WTC11 (cell line): ENCODE measurements at regions not wholly inside any gene's neighbourhood (a gene's known extent, or its start where the extent isn't known, plus 50 kb on each side); places are given as distances from the start of the nearest gene placed in this dataset.

Source experiments
- ATAC-seq: fragments of 200-7000 bp; cut with Tn5 transposase; 2 replicates; pipeline ENCODE4 v1.10.0; 2021; ENCODE audit warnings: mild to moderate bottlenecking, moderate library complexity
- CTCF ChIA-PET: fragments of 300-600 bp; sonication (Branson Sonifier 250); formaldehyde crosslinking; loops from one replicate; lab custom pipeline; 2021; ENCODE audit warnings: antibody characterized with exemption; lab: Charles Lee
- POLR2A ChIA-PET: fragments of 350-600 bp; sonication (Branson Sonifier 250); formaldehyde crosslinking; loops from one replicate; lab custom pipeline; 2021; ENCODE audit warnings: antibody characterized with exemption; lab: Charles Lee
- DNase-seq: peaks from one replicate; pipeline ENCODE4 v3.0.0; 2021; ENCODE audit warnings: low spot score
- H3K27ac Mint-ChIP-seq: 2 replicates; pipeline ENCODE4 v1.8.0; 2021; ENCODE audit warnings: mixed read lengths
- H3K27me3 Mint-ChIP-seq: 2 replicates; pipeline ENCODE4 v1.8.0; 2021; ENCODE audit warnings: low read depth, mild to moderate bottlenecking, moderate library complexity, mixed read lengths
- H3K36me3 Mint-ChIP-seq: 2 replicates; pipeline ENCODE4 v1.8.0; 2021; ENCODE audit warnings: mixed read lengths
- H3K4me1 Mint-ChIP-seq: 2 replicates; pipeline ENCODE4 v1.8.0; 2022; ENCODE audit warnings: mixed read lengths
- H3K4me3 Mint-ChIP-seq: 2 replicates; pipeline ENCODE4 v1.8.0; 2021; ENCODE audit warnings: mild to moderate bottlenecking, moderate library complexity, mixed read lengths
- H3K9me3 Mint-ChIP-seq: 2 replicates; pipeline ENCODE4 v1.8.0; 2021; ENCODE audit warnings: mixed read lengths
- ARID4B ChIP-seq: sonication (generic); formaldehyde crosslinking; IDR thresholded peaks from 2 replicates; pipeline ENCODE4 v1.8.0; 2023; ENCODE audit warnings: missing genetic modification reagents, mild to moderate bottlenecking, borderline replicate concordance
- ATF2 ChIP-seq: sonication (generic); formaldehyde crosslinking; IDR thresholded peaks from 2 replicates; pipeline ENCODE4 v1.8.1; 2022; ENCODE audit warnings: low read depth, missing genetic modification reagents, borderline replicate concordance
- CREB1 ChIP-seq: sonication (generic); formaldehyde crosslinking; IDR thresholded peaks from 2 replicates; pipeline ENCODE4 v1.8.0; 2023; ENCODE audit warnings: mild to moderate bottlenecking, missing genetic modification reagents
- ERG ChIP-seq: fragments of 250-450 bp; sonication (Bioruptor Pico); IDR thresholded peaks from 2 replicates; pipeline ENCODE4 v1.8.0; 2021; ENCODE audit warnings: mild to moderate bottlenecking
- FOXJ3 ChIP-seq: sonication (generic); formaldehyde crosslinking; IDR thresholded peaks from 2 replicates; pipeline ENCODE4 v1.9.0; 2021; ENCODE audit warnings: missing genetic modification reagents, mild to moderate bottlenecking, borderline replicate concordance
- GABPB1 ChIP-seq: sonication (generic); formaldehyde crosslinking; IDR thresholded peaks from 2 replicates; pipeline ENCODE4 v1.8.1; 2023; ENCODE audit warnings: mild to moderate bottlenecking, missing genetic modification reagents
- NR2C2 ChIP-seq: sonication (generic); formaldehyde crosslinking; IDR thresholded peaks from 2 replicates; pipeline ENCODE4 v1.8.0; 2022; ENCODE audit warnings: mild to moderate bottlenecking, missing genetic modification reagents
- NR3C1 ChIP-seq: sonication (generic); formaldehyde crosslinking; conservative IDR thresholded peaks from 2 replicates; pipeline ENCODE4 v1.8.1; 2023; ENCODE audit warnings: low read depth, mild to moderate bottlenecking, missing genetic modification reagents
- SOX15 ChIP-seq: fragments of 250-450 bp; sonication (Bioruptor Pico); IDR thresholded peaks from 2 replicates; pipeline ENCODE4 v1.9.0; 2021; ENCODE audit warnings: mild to moderate bottlenecking
- ZBTB21 ChIP-seq: sonication (generic); formaldehyde crosslinking; IDR thresholded peaks from 2 replicates; pipeline ENCODE4 v1.8.1; 2023; ENCODE audit warnings: mild to moderate bottlenecking, missing genetic modification reagents, borderline replicate concordance
- ZNF317 ChIP-seq: sonication (generic); formaldehyde crosslinking; IDR thresholded peaks from 2 replicates; pipeline ENCODE4 v1.8.1; 2023; ENCODE audit warnings: low read depth, mild to moderate bottlenecking, moderate library complexity, missing genetic modification reagents, borderline replicate concordance
- ZNF416 ChIP-seq: fragments of 250-450 bp; sonication (Bioruptor Pico); IDR thresholded peaks from 2 replicates; pipeline ENCODE4 v1.9.0; 2021; ENCODE audit warnings: mild to moderate bottlenecking, inconsistent platforms
- ZNF423 ChIP-seq: fragments of 250-450 bp; sonication (Bioruptor Pico); IDR thresholded peaks from 2 replicates; pipeline ENCODE4 v2.1.2; 2022; ENCODE audit warnings: mild to moderate bottlenecking, moderate library complexity
- TF ChIP-seq, protein P1 (sequence below): fragments of 200-600 bp; IDR thresholded peaks from 2 replicates; pipeline ENCODE4 v1.8.0; 2022; ENCODE audit warnings: antibody characterized with exemption
- TF ChIP-seq, protein P2 (sequence below): sonication (generic); formaldehyde crosslinking; IDR thresholded peaks from 2 replicates; pipeline ENCODE4 v1.8.0; 2023; ENCODE audit warnings: missing genetic modification reagents
- TF ChIP-seq, protein P3 (sequence below): sonication (generic); formaldehyde crosslinking; IDR thresholded peaks from 2 replicates; pipeline ENCODE4 v1.8.1; 2022; ENCODE audit warnings: low read depth, mild to moderate bottlenecking, moderate library complexity, missing genetic modification reagents, borderline replicate concordance

DNA sequence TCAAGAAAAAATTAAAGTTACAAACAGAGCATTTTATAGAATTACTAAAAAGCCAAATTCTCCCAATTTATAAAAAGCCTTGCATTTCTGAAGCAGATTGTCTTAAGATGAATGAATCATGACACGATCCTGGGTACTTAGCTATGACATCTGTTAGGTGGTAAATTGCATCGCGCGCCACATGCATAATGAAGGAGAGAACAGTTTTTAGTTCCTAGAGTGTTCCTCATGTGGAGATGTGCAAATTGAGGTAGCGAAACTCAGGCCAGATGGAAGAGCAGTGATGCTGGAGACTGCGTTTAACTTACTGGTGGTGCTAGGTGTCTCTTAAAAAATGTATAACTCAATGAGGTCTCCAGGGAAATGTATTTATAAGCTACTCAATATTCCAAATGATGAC lies 516.1 kb downstream of the EFNA5 start (continued):
- TF ChIP-seq, protein P1, sequence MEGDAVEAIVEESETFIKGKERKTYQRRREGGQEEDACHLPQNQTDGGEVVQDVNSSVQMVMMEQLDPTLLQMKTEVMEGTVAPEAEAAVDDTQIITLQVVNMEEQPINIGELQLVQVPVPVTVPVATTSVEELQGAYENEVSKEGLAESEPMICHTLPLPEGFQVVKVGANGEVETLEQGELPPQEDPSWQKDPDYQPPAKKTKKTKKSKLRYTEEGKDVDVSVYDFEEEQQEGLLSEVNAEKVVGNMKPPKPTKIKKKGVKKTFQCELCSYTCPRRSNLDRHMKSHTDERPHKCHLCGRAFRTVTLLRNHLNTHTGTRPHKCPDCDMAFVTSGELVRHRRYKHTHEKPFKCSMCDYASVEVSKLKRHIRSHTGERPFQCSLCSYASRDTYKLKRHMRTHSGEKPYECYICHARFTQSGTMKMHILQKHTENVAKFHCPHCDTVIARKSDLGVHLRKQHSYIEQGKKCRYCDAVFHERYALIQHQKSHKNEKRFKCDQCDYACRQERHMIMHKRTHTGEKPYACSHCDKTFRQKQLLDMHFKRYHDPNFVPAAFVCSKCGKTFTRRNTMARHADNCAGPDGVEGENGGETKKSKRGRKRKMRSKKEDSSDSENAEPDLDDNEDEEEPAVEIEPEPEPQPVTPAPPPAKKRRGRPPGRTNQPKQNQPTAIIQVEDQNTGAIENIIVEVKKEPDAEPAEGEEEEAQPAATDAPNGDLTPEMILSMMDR, result no peak
- TF ChIP-seq ZNF416 (CRISPR knock-in tag) (no peak), SOX15 (CRISPR knock-in tag) (no peak), ZNF423 (CRISPR knock-in tag) (no peak), FOXJ3 (CRISPR knock-in tag) (no peak), ARID4B (no peak), ZNF317 (CRISPR knock-in tag) (no peak), NR3C1 (CRISPR knock-in tag) (no peak), NR2C2 (CRISPR knock-in tag) (no peak)
- TF ChIP-seq, protein P2, sequence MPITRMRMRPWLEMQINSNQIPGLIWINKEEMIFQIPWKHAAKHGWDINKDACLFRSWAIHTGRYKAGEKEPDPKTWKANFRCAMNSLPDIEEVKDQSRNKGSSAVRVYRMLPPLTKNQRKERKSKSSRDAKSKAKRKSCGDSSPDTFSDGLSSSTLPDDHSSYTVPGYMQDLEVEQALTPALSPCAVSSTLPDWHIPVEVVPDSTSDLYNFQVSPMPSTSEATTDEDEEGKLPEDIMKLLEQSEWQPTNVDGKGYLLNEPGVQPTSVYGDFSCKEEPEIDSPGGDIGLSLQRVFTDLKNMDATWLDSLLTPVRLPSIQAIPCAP (CRISPR knock-in tag), result no peak

- DNase-seq, result no peak
- H3K4me3 Mint-ChIP-seq, result no peak overlapping the region
- ATAC-seq, result no peak
- H3K9me3 Mint-ChIP-seq, result no peaks in the 10 kb centered on the region
- H3K27me3 Mint-ChIP-seq, result no peaks in the 10 kb centered on the region
- H3K4me1 Mint-ChIP-seq, result no peaks in the 10 kb centered on the region
- ChIA-PET CTCF (no interaction called here), POLR2A (no interaction called here)
- H3K27ac Mint-ChIP-seq, result no peak overlapping the region
- no peaks in the 10 kb centered on the region for H3K36me3 Mint-ChIP-seq
- TF ChIP-seq ZBTB21 (CRISPR knock-in tag), result no peak
- TF ChIP-seq NR2C2 (CRISPR knock-in tag), result no peak
- TF ChIP-seq, protein P3, sequence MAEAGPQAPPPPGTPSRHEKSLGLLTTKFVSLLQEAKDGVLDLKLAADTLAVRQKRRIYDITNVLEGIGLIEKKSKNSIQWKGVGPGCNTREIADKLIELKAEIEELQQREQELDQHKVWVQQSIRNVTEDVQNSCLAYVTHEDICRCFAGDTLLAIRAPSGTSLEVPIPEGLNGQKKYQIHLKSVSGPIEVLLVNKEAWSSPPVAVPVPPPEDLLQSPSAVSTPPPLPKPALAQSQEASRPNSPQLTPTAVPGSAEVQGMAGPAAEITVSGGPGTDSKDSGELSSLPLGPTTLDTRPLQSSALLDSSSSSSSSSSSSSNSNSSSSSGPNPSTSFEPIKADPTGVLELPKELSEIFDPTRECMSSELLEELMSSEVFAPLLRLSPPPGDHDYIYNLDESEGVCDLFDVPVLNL (CRISPR knock-in tag), result no peak
- TF ChIP-seq CREB1, result no peak
- TF ChIP-seq GABPB1, result no peak
- TF ChIP-seq ATF2, result no peak
- TF ChIP-seq ERG (CRISPR knock-in tag), result no peak
These were observed 517.5 kb downstream of the EFNA5 start for GRCh38 chr5:107153283-107153682.
